Keratinocyte (primary cell): ENCODE measurements at regions not wholly inside any gene's neighbourhood (a gene's known extent, or its start where the extent isn't known, plus 50 kb on each side); places are given as distances from the start of the nearest gene placed in this dataset.

ENCODE experiments used
- DNase-seq: peaks from one replicate; pipeline ENCODE4 v3.0.0-alpha.2; 2011; ENCODE audit warnings: low read depth, missing footprints, low spot score
- FAIRE-seq: peaks from 2 replicates; lab custom pipeline; 2011; peaks lifted over from hg19 to GRCh38; lab: Jason Lieb, UNC
- H2AFZ ChIP-seq: 2 replicates; pipeline ENCODE4 v1.6.0; 2012; ENCODE audit warnings: low read length, control low read depth, inconsistent platforms; ENCODE audit not compliant: control insufficient read depth
- H3K27ac ChIP-seq: 2 replicates; pipeline ENCODE4 v1.5.1; 2011; ENCODE audit warnings: low read length; ENCODE audit not compliant: control insufficient read depth, insufficient read depth
- H3K27me3 ChIP-seq: 3 replicates; pipeline ENCODE4 v1.6.0; 2011; ENCODE audit warnings: low read length; ENCODE audit not compliant: control insufficient read depth, insufficient read depth; ENCODE audit errors: extremely low read depth
- H3K36me3 ChIP-seq, 2 experiments: 2 replicates in 1 of 2; 3 replicates in 1 of 2; pipeline ENCODE4 v1.5.1; 2011; ENCODE audit warnings: low read length in 2 of 2, mild to moderate bottlenecking in 1 of 2; ENCODE audit not compliant: control insufficient read depth in 2 of 2, insufficient read depth in 2 of 2; ENCODE audit errors: extremely low read depth in 1 of 2
- H3K4me1 ChIP-seq: 3 replicates; pipeline ENCODE4 v1.5.1; 2011; ENCODE audit warnings: low read length; ENCODE audit not compliant: control insufficient read depth, insufficient read depth; ENCODE audit errors: extremely low read depth
- H3K4me2 ChIP-seq: 3 replicates; pipeline ENCODE4 v1.6.0; 2011; ENCODE audit warnings: low read depth, low read length; ENCODE audit not compliant: control insufficient read depth, insufficient read depth; ENCODE audit errors: extremely low read depth
- H3K4me3 ChIP-seq, 3 experiments: fragments of 200-600 bp in 1 of 3; sonication (generic) in 1 of 3; 2 replicates in 2 of 3; 3 replicates in 1 of 3; pipeline ENCODE4 v1.5.1; 2011 to 2016; ENCODE audit warnings: low read length in 3 of 3, mild to moderate bottlenecking in 3 of 3, control low read depth in 2 of 3, inconsistent platforms in 1 of 3, low read depth in 1 of 3, mixed read lengths in 1 of 3, mixed run types in 1 of 3, moderate library complexity in 1 of 3; ENCODE audit not compliant: control insufficient read depth in 2 of 3, insufficient read depth in 2 of 3; ENCODE audit errors: extremely low read depth in 1 of 3
- H3K79me2 ChIP-seq: 2 replicates; pipeline ENCODE4 v1.6.0; 2012; ENCODE audit warnings: low read length; ENCODE audit not compliant: control insufficient read depth, insufficient read depth
- H3K9ac ChIP-seq: 3 replicates; pipeline ENCODE4 v1.6.0; 2011; ENCODE audit warnings: low read length; ENCODE audit not compliant: control insufficient read depth, insufficient read depth; ENCODE audit errors: extremely low read depth
- H3K9me1 ChIP-seq: 3 replicates; pipeline ENCODE4 v1.6.0; 2011; ENCODE audit warnings: low read length; ENCODE audit not compliant: control insufficient read depth, insufficient read depth; ENCODE audit errors: extremely low read depth
- H3K9me3 ChIP-seq: 2 replicates; pipeline ENCODE4 v1.5.1; 2012; ENCODE audit warnings: low read depth, low read length; ENCODE audit not compliant: control insufficient read depth
- H4K20me1 ChIP-seq: 3 replicates; pipeline ENCODE4 v1.6.0; 2011; ENCODE audit warnings: low read length; ENCODE audit not compliant: control insufficient read depth, insufficient read depth; ENCODE audit errors: extremely low read depth
- CTCF ChIP-seq, 3 experiments: IDR thresholded peaks in 1 of 3; conservative IDR thresholded peaks in 1 of 3; optimal IDR thresholded peaks in 1 of 3; 2 replicates in 2 of 3; 3 replicates in 1 of 3; pipeline versions ENCODE3 to v1.5.1; 2011; ENCODE audit warnings: low read length in 3 of 3, mild to moderate bottlenecking in 3 of 3, moderate library complexity in 2 of 3, control low read depth in 1 of 3, inconsistent platforms in 1 of 3; ENCODE audit not compliant: insufficient read depth in 2 of 3; ENCODE audit errors: extremely low read depth in 1 of 3
- EZH2 ChIP-seq: IDR thresholded peaks from one replicate; pipeline ENCODE4 v1.6.1; 2012; ENCODE audit warnings: inconsistent platforms, mild to moderate bottlenecking, low read length, moderate library complexity
- dilution Hi-C: fragments of 300-500 bp; cut with MboI; formaldehyde crosslinking; loops from one replicate; pipeline ENCODE4 v1.7.0; 2020; ENCODE audit warnings: low sequenced_read_pairs; ENCODE audit not compliant: extremely low pct_ligation_motif_present

- no peak for DNase-seq
- H3K27ac ChIP-seq, result no peak overlapping the region
- TF ChIP-seq CTCF (optimal IDR thresholded peaks at IDR 0.05 in 1 of 3, IDR thresholded peaks at IDR 0.05 in 1 of 3, conservative IDR thresholded peaks at IDR 0.05 in 1 of 3; ENCODE audit: extremely low read depth in 1 of 3, insufficient read depth in 2 of 3, low read length in 3 of 3) (no peak), EZH2 (no peak)
- H4K20me1 ChIP-seq, result no peaks in the 10 kb centered on the region
- no peaks in the 10 kb centered on the region for H3K4me1 ChIP-seq
- H3K4me3 ChIP-seq, result no peak overlapping the region
- no peaks in the 10 kb centered on the region for H3K9me1 ChIP-seq
- H3K9me3 ChIP-seq, result no peaks in the 10 kb centered on the region
- no peak overlapping the region for H2AFZ ChIP-seq
- no peaks in the 10 kb centered on the region for H3K79me2 ChIP-seq
- no peak for FAIRE-seq
- H3K9ac ChIP-seq, result no peak overlapping the region
- H3K36me3 ChIP-seq, result no peaks in the 10 kb centered on the region
- dilution Hi-C loops, result no loop called here
- H3K27me3 ChIP-seq, result no peaks in the 10 kb centered on the region
- H3K4me2 ChIP-seq, result no peak overlapping the region
These were observed 174.0 kb downstream of the RASSF9 start for GRCh38 chr12:85662207-85662602.

DNA sequence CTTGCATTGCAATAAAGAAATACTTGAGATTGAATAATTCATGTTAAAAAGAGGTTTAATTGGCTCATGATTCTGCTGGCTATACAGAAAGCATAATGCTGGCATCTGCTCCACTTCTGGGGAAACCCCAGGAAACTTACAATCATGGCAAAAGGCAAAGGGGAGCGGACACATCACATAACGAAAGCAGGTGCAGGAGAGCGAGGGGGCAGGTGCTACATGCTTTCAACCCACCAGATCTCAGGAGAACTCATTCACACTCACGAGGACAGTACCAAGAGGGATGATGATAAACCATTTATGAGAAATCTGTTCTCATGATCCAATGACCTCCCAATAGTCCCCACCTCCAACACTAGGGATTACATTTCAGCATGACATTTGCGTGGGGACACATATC lies 172.6 kb downstream of the RASSF9 start:
- no peaks in the 10 kb centered on the region for H3K79me2 ChIP-seq
- H3K36me3 ChIP-seq, result no peaks in the 10 kb centered on the region
- H3K4me2 ChIP-seq, result no peak overlapping the region
- TF ChIP-seq EZH2 (no peak), CTCF (optimal IDR thresholded peaks at IDR 0.05 in 1 of 3, IDR thresholded peaks at IDR 0.05 in 1 of 3, conservative IDR thresholded peaks at IDR 0.05 in 1 of 3; ENCODE audit: extremely low read depth in 1 of 3, insufficient read depth in 2 of 3, low read length in 3 of 3) (no peak)
- no peaks in the 10 kb centered on the region for H4K20me1 ChIP-seq
- no peak overlapping the region for H2AFZ ChIP-seq
- FAIRE-seq (no peak), DNase-seq (no peak)
- dilution Hi-C loops, result no loop called here
- H3K27ac ChIP-seq, result no peak overlapping the region
- no peaks in the 10 kb centered on the region for H3K4me1 ChIP-seq
- H3K4me3 ChIP-seq, result no peak overlapping the region
- no peaks in the 10 kb centered on the region for H3K27me3 ChIP-seq
- H3K9me1 ChIP-seq, result no peaks in the 10 kb centered on the region
- no peak overlapping the region for H3K9ac ChIP-seq
- no peaks in the 10 kb centered on the region for H3K9me3 ChIP-seq
